HS-27A (cell line): ENCODE measurements at regions not wholly inside any gene's neighbourhood (a gene's known extent, or its start where the extent isn't known, plus 50 kb on each side); places are given as distances from the start of the nearest gene placed in this dataset.

Experiments
- DNase-seq: peaks from one replicate; pipeline ENCODE4 v3.0.0-alpha.2; 2012; ENCODE audit warnings: low read depth, missing footprints

- DNase-seq = no peak
Measured at GRCh38 chr22:48050836-48051235, 1288.4 kb downstream of the TBC1D22A start.

DNA sequence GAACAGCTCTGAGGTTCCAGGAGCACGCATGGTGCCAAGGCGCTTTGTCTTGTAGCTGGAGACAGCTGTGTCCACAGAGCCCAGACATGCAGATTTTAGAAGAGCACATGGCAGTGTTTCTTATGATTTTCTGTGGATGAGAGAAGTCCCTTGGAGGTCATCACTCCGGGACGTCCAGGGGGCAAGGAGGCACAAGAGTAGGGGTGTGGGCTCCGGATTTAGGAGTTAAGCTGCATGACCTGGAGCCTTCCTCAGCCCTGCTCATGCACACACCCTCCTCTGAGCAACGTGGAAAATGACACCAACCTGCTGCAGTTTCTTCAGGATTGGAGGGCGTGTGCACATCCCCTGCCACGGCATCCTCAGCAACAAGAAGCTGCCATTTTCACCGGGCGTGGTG, 1286.7 kb downstream of the TBC1D22A start:
- DNase-seq = no peak

- DNase-seq = no peak
Measured at GRCh38 chr22:48047722-48048500, 1285.5 kb downstream of the TBC1D22A start.

- no peak for DNase-seq
Measured at GRCh38 chr22:48045369-48045768, 1282.9 kb downstream of the TBC1D22A start.

DNA sequence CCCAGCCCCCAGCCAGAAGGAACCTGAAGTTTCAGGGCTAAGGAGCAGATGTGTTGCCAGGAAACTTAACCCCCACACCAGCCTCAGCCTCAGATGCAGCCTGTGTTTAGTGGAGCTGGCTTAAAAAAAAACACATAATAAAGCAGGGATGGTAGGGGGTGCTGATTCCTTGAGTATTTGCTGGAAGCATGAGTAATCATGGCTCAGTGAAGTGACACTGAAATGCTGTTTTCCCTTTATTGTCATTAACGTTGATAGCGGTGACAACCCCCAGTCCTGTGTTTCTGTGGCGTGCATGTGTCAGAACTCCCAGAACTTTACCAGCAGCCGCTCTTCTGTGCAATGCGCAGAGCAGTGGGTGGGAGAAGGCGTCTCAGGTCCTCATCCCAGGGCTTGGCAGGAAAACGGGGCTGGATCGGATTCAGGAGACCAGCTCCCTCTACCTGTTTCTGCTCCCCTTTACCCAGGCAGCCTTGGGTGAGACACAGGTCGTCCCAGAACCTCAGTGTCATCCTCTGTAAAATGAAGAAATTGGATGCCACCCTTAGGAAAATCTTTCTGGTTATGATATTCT, 1282.1 kb downstream of the TBC1D22A start:
- no peak for DNase-seq

DNA sequence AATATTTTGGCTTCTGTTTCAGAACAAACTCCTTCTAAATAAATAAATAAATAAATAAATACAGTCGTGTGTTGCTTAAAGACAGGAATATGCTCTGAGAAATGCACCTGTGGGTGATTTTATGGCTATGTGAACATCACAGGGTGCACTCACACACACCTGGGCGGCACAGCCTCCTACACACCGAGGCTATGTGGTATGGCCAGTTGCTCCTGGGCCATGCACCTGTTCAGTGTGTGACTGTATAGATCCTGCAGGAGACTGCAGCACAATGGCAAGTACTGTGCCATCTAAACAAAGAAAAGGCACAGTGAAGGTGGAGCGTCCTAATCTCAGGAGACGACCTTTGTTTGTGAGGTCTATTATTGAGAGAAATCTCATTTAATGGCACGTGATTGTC, 1281.1 kb downstream of the TBC1D22A start:
- DNase-seq = no peak

DNA sequence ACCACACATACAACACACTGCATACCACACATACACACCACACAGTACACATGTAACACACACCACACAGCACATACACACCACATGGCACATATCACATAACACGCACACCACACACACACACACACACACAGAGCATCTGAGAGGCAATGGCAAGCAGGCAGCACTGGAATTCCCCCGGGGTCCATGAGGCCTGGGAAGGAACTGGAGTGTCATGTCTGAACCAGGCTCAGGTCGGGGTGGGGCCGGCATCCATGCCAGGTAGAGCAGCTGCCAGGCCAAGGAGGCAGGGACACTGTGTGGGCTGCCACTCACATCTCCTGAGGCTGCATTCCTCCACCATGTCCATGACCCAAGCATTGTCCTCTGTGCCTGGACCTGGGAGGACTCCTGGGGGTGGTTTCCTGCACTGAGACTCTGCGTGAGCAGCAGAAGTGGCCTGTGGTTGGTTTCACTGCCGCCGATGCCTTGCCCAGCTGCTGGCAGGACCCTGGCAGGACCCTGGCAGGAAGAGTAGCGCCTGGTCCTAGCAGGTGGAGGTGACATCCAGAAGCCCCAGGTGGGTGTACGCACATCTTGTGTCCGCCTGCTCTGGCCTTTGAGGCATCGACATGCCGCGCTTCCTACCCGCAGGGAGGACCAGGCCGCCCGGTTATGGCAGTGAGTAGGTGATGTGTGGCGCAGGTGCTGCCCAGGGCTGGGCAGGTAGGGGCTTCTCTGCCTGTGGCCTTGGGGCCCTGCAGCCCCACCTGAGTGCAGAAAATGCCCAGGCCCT, 1280.4 kb downstream of the TBC1D22A start:
- no peak for DNase-seq

DNA sequence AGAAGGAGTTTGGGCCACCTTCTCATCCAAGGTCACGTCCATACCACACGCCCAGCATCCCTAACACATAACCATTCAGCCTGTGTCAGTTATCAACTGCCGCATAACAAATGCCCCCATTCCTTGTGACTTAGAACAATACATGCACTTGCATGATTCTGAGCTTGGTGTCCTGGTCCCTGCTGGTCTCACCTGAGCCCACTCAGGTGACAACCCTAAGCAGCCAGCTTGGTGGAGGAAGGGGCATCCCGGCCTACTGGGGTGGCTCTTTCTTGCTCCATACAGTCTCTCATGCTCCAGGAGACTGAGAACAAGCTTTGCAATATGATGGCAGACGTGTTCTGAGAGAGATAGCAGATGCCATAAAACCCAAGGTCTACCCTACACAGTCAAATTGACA, 1276.9 kb downstream of the TBC1D22A start:
- no peak for DNase-seq

DNA sequence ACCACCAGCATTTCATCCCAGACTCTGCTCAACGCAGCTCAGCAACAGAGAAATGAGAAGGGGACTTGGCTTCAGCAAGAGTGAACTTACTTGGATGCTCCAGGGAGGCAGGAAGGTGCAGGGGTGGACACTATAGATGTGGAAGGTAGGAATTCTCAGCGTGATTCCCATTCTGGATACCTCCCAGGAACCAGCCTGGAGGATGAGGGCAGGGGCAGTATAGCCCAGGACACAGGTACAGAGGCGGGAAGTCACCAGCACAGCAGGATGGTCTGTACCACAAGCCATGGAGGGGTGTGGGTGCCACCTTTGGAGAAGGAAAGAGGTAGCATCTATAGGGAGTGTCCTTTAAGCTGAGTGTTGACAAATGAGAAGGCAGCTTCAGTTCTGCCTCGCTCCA, 1275.2 kb downstream of the TBC1D22A start:
- no peak for DNase-seq

- no peak for DNase-seq
Measured at GRCh38 chr22:48035897-48036296, 1273.4 kb downstream of the TBC1D22A start.

- DNase-seq = no peak
Measured at GRCh38 chr22:48031589-48031988, 1269.1 kb downstream of the TBC1D22A start.

GRCh38 chr22:48025096-48025495, 1262.6 kb downstream of the TBC1D22A start:
- DNase-seq = no peak

DNA sequence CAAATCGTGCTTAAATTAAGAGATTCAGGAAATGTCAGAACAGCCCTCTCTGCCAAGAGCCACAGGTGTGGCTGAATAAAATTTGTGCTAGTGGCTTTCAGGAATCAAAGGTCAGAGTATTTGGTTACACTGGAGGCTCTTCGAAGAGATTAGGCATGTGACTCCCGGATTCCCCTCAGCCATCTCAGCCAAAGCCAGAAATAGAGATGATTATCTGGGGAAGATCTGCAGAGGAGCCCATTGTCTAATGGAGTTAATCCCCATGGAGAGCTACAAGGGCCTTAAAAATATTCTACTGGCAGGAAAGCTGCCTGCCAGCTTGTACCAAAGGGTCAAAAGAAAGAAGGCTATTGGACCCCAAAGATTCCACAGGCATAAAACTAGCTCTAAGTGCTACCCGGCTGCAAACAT, 1259.5 kb downstream of the TBC1D22A start:
- DNase-seq = no peak

- DNase-seq = no peak
Measured at GRCh38 chr22:48018346-48018745, 1255.9 kb downstream of the TBC1D22A start.

GRCh38 chr22:48015701-48016100, 1253.3 kb downstream of the TBC1D22A start:
- no peak for DNase-seq

GRCh38 chr22:48004936-48005335, 1242.5 kb downstream of the TBC1D22A start:
- DNase-seq = no peak

DNA sequence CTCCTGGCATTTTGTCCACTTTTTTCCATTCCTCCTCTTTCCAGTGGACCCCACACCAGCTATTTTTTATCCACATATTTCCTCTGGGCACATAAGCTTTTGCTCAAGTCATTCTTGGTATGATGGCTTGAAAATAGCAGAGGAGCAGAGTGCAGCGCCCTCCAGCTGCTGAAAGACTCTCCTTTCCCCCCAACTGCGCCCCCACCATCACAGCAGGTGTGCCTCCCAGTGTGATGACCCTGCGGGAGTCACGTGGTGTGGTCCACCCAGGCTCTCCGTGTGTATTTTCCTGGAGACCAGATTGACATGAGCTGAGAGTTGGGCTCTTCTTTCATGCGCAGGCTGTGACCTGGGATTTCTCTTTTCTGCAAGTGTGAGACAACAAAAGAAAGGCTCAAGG, 1241.6 kb downstream of the TBC1D22A start:
- DNase-seq = no peak

GRCh38 chr22:48001101-48001500, 1238.7 kb downstream of the TBC1D22A start:
- no peak for DNase-seq

GRCh38 chr22:47997612-47998011, 1235.2 kb downstream of the TBC1D22A start:
- no peak for DNase-seq

DNA sequence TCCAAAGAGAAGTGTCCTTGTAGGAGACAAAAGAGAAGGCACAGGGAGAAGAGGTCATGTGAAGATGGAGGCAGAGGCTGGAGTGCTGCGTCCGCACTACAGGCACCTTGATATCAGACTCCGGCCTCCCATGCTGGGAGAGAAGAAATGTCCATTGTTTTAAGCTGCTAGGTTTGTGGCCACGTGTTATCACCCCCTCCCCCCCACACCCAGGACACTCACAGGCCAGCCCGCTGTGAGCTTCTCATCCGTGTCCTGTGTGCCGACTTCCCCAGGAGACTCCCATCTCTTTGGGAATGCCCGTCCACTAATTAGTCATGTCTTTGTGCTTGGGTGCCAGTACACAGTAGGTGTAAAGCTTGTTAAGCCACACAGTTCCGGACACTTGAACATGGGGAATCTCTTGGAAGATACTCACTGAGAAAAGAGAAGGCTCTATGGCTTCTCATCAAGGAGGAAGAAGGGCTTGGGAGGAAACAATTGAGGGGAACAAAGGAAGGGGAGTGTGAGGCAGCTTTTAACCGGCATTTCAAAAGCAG, 1234.7 kb downstream of the TBC1D22A start:
- DNase-seq = no peak

- DNase-seq = no peak
Measured at GRCh38 chr22:47996446-47996857, 1234.0 kb downstream of the TBC1D22A start.

DNA sequence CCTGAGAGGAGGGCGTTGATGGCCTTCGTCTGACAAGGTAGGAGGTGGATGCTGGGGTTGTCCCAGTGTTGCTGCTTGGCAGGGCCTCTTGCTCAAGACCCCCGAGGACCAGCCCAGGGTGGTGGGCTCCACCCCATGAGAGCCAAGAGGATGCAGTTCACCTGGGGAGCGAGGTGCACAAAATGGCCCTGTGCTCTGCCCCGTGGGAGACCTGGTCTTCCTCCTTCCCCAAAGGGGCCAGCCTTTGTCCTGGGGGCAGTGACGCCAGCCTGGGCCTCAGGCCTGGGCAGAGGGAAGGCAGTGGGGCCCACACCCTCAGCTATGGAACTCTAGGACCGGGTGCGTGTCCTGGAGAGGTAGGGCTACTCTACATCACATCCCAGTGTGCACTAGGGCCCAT, 1233.3 kb downstream of the TBC1D22A start:
- no peak for DNase-seq

DNA sequence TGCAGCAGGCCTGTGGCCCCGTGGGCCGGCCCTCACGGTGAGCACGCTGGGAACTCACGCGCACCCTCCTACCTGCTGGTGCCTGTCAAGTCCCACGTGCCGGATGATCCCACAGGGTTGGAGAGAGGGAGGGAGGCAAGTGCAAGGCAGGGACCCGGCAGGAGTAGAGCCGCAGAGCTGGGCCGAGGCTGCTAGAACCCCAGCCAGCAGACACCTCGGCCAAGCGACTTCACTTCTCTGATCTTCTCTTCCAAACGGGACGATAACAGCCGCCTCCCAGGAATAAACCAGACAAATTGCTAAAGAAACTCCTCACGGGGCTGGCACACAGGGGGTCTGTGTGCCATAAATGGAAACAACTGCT, 1232.8 kb downstream of the TBC1D22A start:
- no peak for DNase-seq
